GM19238 (cell line): ENCODE measurements at regions not wholly inside any gene's neighbourhood (a gene's known extent, or its start where the extent isn't known, plus 50 kb on each side); places are given as distances from the start of the nearest gene placed in this dataset.

ENCODE experiments used
- DNase-seq: peaks from one replicate; pipeline ENCODE4 v3.0.0; 2011; ENCODE audit warnings: low spot score; ENCODE audit not compliant: insufficient read length

DNA sequence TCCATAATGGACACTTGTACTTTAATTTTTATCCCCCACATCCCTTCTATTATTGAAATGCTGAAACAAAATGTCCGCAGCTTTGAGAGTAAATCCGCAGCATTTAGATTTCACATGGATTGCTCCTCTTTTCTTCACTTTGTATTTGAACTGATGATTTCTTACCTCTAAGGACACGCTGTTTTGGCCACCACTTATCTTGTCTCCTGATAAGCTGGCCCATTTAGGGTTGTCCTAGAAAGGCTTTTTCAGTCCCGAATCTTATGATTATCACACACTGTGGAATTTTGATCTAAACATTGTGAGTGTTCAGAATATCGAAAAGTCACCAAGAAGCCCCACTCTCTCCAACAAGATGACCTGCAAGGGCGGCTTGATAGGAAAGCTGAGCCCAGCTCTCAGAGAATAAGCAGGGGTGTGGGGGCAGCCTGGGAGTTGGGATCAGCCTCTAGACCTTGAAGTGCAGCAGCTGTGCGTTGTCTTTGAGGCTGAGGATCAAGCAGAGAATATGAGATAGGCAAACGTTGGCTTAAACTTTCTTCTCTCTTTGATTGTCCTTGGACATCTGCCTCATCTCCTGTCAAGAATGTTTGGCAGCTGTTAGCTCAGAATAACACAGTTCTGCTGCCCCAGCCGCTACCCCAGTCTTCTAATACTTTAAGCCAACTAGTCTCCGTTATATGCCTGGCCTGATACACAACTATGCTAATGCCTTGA lies 399.7 kb upstream of the NR2F2 start:
- DNase-seq = no peak

- DNase-seq = no peak
These were observed 398.9 kb upstream of the NR2F2 start for GRCh38 chr15:95931619-95932018.

- DNase-seq = no peak
These were observed 398.4 kb upstream of the NR2F2 start for GRCh38 chr15:95932141-95932540.

DNA sequence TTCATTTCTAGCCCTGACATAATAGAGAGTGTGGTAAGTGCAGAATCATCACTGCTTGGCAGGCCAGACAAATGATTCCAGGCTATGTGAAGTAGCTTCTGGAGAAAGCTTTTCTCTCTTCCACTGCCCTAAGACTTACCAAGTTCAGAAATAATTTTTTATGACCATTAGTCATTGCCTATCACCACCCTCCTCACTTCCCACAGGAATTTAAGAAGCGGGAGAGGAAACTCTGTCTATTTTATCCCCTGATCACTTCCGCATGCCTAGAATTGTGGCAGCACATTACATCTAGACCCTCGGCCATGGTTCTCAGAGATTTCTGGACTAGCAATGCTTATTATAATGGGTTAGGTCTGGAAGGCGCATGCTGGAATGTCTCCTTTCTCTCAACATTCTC lies 397.8 kb upstream of the NR2F2 start:
- no peak for DNase-seq

DNA sequence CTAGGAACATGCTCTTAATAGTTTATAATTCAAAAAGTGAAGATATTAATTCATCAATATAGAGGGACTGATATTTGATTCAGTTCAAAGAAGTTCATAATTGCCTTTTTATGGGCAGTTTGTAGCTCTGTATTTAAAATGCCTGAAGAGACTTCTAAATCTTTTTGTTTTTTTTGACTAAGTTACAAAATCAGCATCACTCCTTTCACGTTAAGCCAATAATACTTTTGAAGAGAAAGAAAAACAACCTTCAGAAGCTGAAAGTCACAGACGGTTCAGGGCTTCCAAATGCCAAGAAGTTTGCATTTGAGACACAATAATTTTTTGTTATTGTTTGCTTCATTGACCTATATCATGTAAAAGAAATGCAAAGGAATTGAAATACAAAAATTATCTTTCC lies 394.6 kb upstream of the NR2F2 start:
- DNase-seq = no peak

GRCh38 chr15:95937128-95937528 lies 393.4 kb upstream of the NR2F2 start:
- no peak for DNase-seq

GRCh38 chr15:95940431-95940985 lies 390.0 kb upstream of the NR2F2 start:
- no peak for DNase-seq

GRCh38 chr15:95944193-95944592 lies 386.3 kb upstream of the NR2F2 start:
- no peak for DNase-seq

DNA sequence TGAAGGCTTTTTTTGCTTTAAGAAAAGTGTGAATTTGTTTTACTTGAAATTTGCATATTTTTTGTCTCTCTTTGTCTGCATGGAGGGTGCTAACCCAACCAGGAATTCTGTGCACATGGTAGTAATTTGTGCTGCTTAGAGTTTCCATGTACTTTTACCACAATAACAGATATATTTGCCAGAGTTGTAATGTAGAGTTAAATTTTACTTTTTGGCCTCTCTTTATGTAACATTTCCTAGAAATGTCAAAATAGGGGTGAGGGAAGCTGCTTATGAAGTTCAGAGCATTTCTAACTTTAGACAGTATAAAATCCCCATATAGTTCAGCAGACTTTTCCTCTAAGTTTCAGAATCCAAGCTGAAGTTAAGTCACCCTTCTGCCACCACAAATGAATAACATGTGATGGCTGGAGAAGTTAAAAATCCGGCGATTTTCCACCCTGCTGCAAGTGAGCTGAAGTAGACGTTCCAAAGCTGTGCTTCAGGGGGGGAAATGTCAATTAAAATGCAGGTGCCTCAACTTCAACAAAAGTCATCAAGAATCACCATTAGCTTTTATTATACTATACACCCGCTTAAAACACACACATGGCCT lies 385.7 kb upstream of the NR2F2 start:
- DNase-seq = no peak

DNA sequence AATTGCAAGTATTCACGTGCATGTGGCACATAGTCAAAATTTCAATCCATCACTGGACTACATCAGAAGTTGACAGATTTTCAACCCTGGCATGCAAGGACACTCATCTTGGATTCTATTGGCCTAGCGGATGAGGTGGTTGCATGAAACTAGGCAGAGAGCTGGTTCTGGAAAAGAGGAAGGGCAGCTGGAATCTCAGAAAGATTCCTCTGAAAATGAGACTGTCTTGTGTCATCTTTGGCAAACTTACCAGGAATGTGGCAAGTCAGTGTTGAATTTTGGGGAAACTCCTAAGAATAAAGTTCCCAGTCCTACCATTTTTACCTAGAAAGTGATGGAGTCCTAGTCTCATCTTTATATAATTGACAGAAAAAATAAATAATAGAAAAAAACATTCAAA lies 384.3 kb upstream of the NR2F2 start:
- DNase-seq = no peak

- DNase-seq = no peak
These were observed 383.6 kb upstream of the NR2F2 start for GRCh38 chr15:95946926-95947325.

DNA sequence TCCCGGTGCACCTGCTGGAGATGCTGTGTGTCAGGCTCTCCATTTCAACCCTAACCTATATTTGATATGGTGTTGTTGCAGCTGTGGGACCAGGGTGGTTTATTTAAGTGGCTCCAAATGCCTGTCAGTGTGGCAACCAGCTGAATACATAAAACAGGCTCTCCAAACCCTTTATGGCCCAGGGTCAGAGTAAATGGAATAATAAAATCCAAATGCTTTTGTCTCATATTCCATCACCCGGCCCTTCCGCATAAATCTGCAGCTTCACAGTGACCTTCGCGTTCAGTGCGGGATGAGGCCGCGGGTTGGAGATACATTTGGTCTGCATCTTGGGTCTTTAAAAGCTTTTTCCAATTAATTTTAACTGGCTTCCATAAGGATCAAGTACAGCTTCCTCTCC lies 382.1 kb upstream of the NR2F2 start:
- no peak for DNase-seq

DNA sequence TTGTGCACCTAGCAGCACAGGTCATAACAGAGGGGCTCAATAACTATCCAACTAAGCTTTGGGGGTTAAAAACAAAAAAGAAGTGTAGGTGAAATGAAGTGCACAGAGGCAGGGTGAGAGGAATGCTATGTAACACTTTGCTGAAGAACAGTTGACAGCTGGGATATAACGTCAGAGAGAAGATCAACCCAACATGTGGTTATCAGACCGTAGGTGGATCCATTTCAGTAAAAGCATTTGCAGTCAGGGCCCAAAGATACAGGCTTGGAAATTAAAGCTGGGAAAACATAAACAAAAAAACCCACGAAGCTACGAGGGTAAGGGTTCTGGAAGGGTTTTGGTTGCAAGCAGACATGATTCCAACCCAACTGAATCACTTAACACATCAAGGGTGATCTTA lies 377.5 kb upstream of the NR2F2 start:
- no peak for DNase-seq

DNA sequence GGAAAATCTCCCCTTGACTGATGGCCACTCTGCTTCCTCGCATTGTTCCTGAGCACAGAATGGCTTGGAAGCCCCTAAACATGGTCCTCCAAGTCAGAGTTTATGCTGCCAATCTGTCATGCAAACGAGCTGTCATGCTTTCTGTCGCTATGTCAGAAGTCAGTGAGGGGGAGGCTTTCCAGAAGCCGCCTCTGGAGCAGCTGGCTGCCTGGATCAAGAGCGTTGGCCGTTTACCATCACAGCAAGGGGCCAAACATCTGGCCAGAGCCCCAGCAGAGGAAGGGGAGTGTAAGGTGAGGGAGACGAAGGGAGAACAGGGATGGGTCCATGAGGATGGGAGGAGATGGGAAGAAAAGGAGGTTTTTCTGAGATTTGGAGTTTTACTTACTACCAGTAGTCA lies 372.6 kb upstream of the NR2F2 start:
- DNase-seq = no peak

GRCh38 chr15:95958382-95958781 lies 372.1 kb upstream of the NR2F2 start:
- no peak for DNase-seq

GRCh38 chr15:95968856-95969255 lies 361.6 kb upstream of the NR2F2 start:
- no peak for DNase-seq

DNA sequence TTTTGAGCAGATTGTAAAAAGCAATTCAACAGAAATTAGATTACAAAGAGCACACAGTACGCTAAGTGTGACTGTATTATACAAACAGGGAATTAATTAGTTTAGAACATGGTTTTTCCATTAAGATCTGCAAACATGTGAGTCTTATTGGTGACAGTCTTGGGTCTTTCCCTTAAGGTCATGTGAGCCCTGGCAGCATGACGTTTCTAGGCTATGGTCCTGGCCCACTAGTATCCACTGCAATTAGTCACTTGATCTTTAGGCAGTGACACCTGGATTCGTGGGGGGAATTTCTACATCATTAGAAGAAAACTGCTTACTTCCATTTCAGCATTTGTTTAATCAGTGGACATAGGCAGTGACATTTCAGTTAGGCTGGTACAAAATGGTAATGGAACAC lies 360.2 kb upstream of the NR2F2 start:
- DNase-seq = no peak

GRCh38 chr15:95972041-95972553 lies 358.4 kb upstream of the NR2F2 start:
- DNase-seq = no peak

DNA sequence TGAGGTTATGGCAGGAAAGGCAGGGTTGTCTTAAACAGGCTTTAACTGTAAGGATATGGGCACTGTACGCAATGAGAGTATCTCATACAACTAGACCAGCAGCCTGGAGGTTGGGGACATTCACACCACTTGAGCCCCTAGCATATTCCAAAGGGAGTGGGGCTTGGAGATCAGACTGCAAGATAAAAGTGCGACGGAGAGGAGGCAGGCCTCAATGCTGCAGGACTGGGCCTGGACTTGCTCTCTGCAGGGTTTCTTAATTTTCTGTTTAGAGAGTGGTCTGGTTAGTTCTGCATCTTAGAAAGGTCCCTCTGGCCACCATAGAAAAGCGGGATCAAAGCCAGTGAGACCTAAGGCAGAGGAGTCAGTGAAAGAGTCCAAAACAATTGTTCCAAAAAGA lies 357.7 kb upstream of the NR2F2 start:
- no peak for DNase-seq

DNA sequence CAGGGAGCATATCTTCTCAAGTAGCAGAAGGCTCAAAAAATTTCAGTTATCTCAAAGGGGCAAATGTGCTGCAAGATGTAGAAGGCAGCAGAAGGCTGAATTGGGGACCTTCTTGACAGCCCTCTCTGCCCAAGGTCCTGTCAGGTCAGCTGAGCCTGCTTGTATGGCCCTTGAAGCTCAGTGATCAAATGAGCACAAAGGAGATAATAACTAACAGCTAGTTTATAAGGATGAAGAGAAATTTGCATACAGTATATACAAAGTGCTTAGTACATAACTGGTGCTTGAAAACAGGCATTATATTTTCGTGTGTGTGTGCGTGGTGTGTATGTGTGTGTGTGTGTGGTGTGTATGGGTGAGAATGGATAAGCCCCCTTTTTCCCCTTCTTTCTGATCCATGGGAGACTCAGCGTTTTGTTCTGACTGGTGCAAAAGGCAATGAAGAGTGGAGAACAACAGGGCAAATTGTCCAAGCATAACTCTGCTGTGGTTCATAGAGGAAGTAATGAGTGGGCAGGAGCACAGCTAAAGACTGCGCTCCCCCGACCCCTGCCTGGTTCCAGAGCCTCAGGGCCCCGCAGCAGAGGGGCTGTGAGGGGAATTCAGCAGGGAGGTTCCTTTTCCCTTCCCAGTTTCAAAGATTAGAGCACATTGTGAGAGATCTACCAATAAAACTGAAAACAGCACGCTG lies 356.8 kb upstream of the NR2F2 start:
- DNase-seq = no peak

DNA sequence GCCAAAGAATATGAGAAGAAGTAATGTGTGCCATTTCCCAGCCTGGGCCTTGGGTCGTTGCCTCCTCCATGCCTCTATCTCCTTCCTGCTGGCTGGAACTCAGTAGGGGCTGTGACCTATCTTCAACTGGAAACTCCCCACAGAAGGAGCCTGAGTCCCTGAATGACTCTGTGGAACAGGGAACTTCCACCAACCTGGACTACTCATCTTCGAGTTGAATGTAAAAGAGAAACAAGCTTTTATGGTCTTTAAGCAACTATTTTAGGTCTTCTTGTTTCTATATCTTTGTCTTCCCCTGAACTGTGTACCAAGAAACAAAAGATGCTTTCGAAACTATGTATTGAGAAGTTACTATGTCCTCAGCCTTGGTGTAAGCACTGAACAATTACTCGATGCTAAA lies 355.3 kb upstream of the NR2F2 start:
- DNase-seq = no peak

- no peak for DNase-seq
These were observed 351.2 kb upstream of the NR2F2 start for GRCh38 chr15:95979286-95979685.
